GM12864 (cell line): ENCODE measurements at regions not wholly inside any gene's neighbourhood (a gene's known extent, or its start where the extent isn't known, plus 50 kb on each side); places are given as distances from the start of the nearest gene placed in this dataset.

ENCODE experiments used
- DNase-seq: peaks from one replicate; pipeline ENCODE4 v3.0.0-alpha.2; 2011; ENCODE audit warnings: low read depth
- H3K4me3 ChIP-seq: 2 replicates; pipeline ENCODE4 v1.5.1; 2011; ENCODE audit warnings: mild to moderate bottlenecking, low read depth, low read length, control low read depth
- TF ChIP-seq, protein P1 (sequence below): IDR thresholded peaks from 2 replicates; pipeline ENCODE4 v1.5.1; 2011; ENCODE audit warnings: low read depth, mild to moderate bottlenecking, moderate library complexity, low read length, control low read depth, inconsistent platforms; ENCODE audit errors: missing control alignments

DNA sequence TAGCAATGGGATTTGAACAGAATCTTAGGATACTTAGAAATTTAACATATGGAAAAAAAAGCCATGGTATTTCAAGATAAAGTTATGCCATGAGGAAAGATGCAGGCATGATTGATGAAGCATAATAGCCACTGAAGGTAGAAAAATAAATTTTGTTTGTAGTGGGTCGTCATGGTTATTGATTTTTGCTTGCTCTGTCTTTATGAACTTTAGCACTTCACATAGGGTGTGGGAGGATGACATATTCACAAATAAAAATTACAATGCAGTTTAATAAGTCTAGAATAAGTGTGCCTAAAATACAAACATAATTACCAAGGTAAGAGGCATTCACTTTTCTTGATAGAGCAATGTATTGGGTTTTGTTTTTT, 129.1 kb upstream of the SEMA3E start:
- no peak overlapping the region for H3K4me3 ChIP-seq
- TF ChIP-seq, protein P1, sequence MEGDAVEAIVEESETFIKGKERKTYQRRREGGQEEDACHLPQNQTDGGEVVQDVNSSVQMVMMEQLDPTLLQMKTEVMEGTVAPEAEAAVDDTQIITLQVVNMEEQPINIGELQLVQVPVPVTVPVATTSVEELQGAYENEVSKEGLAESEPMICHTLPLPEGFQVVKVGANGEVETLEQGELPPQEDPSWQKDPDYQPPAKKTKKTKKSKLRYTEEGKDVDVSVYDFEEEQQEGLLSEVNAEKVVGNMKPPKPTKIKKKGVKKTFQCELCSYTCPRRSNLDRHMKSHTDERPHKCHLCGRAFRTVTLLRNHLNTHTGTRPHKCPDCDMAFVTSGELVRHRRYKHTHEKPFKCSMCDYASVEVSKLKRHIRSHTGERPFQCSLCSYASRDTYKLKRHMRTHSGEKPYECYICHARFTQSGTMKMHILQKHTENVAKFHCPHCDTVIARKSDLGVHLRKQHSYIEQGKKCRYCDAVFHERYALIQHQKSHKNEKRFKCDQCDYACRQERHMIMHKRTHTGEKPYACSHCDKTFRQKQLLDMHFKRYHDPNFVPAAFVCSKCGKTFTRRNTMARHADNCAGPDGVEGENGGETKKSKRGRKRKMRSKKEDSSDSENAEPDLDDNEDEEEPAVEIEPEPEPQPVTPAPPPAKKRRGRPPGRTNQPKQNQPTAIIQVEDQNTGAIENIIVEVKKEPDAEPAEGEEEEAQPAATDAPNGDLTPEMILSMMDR: no peak
- no peak for DNase-seq

DNA sequence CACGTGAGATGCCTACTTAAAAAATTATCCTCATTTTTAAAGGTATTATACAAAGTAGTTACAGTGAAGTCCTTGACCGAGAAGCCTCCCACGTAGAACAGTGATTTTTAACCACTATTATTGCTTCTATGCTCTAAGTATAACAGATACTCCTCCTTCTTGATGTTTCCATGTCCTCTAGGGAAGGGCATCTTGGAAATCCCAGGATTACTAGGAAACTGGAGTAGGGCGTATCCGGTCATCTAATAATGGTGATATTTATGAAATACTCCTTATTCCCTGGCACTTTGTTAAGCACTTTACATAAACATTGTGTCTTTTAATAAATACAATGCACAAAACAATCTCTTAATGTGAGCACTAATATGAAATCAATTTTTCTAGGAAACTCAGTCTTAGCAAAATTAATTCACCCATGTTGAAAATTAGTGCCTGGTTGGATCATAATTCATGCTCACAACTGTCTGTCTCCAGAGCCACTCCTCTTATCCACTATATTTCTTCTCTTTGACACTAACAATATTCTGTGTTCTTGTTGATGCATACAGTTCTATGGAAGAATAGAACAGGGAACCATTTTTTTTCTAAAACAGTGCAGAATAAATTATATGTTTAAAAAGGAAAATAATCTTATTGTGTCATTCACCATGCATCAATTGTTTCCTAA, 128.6 kb upstream of the SEMA3E start:
- no peak overlapping the region for H3K4me3 ChIP-seq
- TF ChIP-seq, protein P1: no peak
- DNase-seq: no peak

DNA sequence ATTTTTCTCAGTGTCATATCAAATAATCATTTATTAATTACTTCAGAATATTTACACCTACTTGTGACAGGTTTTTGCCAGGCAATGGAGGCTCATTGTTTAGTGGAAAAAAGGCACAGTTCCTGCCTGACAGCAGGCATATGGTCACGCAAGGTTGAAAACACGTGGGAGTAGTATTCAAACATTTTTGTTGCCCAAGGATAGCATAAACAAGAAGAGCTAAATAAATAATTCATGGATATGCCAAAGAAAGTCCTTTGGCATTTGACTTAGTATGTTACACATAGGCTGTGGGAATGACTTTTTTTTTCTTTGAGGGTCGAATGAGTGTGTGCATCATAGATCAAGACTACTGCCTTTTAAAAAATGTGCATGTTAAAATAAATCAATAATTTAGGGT, 120.5 kb upstream of the SEMA3E start:
- TF ChIP-seq, protein P1: no peak
- no peak for DNase-seq
- no peak overlapping the region for H3K4me3 ChIP-seq

DNA sequence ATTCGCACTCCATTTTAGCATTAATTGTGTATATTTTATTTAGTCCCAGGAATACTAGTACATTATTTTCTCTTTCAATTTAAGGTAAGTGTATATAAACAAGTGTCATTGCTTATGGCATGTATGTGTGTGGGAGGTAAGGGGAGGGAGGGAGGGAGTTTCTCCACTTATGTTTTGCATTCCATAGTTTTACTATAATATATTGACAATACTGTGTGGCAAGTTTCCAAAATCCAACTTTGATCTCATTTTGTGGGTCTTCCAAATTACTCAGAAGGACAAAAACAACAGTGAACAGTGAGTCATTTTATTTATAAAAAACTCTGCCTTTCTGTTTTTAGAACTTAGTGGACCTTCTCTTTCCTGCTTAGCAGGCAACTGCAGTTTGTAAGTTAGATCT, 102.3 kb upstream of the SEMA3E start:
- no peak overlapping the region for H3K4me3 ChIP-seq
- TF ChIP-seq, protein P1: no peak
- no peak for DNase-seq

DNA sequence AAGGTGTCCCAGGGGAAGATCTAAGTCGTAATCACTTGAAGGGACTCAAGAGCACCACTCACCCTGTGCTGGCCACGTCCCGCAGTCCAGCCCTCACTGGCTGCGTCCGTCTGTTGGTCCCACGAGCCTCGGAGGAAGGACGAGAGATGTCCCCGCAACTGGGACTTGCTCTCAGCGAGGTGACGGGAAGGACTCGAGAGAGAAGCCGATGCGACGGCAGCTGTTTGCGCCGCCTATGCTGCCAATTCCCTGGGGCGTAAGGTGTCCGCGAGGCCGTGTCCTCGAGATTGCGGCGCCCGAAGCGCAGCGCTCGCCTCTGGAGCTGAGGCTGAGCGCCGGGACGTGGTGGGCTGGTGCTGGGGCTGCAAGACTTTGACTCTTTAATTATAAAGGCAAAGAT, 100.6 kb upstream of the SEMA3E start:
- no peak overlapping the region for H3K4me3 ChIP-seq
- DNase-seq: no peak
- TF ChIP-seq, protein P1: no peak

DNA sequence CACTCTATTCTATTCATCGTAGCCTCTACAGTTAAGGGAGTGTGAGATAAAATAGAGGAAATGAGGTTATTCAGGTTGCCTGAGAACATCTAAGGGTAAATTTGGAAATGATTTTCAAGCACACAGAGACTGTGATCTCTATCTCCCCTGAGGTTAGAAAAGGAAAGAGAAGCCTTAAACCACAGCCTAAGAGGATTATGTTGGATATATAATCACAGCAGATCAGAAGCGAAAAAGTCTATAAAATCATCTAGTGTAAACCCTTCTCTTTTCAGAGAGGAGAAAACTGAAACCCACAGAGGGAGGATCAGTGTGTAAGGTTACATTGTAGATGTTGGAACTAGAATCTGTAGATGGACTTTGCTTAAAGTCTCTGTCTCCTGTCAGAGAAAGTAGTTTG, 90.6 kb upstream of the SEMA3E start:
- TF ChIP-seq, protein P1: no peak
- no peak for DNase-seq
- no peak overlapping the region for H3K4me3 ChIP-seq

DNA sequence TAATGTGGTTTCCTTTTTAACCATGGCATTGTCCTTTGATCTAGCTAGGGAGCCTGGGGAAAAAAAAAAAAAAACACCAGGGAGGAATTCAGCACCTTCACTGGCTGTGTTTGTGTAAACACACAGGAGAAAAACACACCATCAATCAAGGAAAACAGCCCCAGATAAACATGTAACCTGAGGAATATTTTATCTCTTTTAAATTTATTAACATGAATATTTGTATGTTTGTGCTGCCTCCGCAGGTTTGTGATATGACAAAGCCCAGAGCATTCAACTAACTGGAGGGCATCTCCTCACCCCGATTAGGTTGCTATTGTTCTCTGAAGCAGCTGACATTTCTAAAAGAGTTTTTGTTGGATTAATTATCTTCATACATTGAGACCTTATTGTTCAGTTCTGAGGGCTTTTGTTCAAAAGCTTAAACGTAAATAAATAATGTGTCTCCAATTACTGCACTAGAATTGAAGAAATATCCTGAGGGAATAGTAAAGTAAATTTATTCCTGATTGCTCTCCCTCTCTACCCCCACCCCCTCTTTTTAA, 89.4 kb upstream of the SEMA3E start:
- no peak overlapping the region for H3K4me3 ChIP-seq
- DNase-seq: no peak
- TF ChIP-seq, protein P1: no peak
